Gastrocnemius medialis (tissue), 4 donors: ENCODE measurements at regions not wholly inside any gene's neighbourhood (a gene's known extent, or its start where the extent isn't known, plus 50 kb on each side); places are given as distances from the start of the nearest gene placed in this dataset.

Source experiments
- ATAC-seq, 2 donors: fragments of 150-250 bp; one replicate each; pipeline ENCODE4 v1.9.1; 2016
- DNase-seq, 2 donors: peaks; one replicate each; pipeline ENCODE4 v3.0.0-alpha.2; 2019
- H3K27ac ChIP-seq, 4 donors: fragments of 200-600 bp; sonication (generic); 1 replicate in 1 of 4; 2 replicates in 3 of 4; pipeline ENCODE4 v1.5.1; 2016 to 2018; ENCODE audit warnings: mild to moderate bottlenecking in 2 of 4, moderate library complexity in 1 of 4
- H3K27me3 ChIP-seq, 3 donors: fragments of 200-600 bp; sonication (generic) in 2 of 3; 1 replicate in 1 of 3; 2 replicates in 2 of 3; pipeline versions ENCODE4 v1.5.1 to v1.6.0; 2016 to 2019; ENCODE audit warnings: mild to moderate bottlenecking in 1 of 3, moderate library complexity in 1 of 3
- H3K36me3 ChIP-seq, 2 donors: fragments of 200-600 bp; sonication (generic) in 1 of 2; one replicate each; pipeline ENCODE4 v1.5.1; 2017 to 2018
- H3K4me1 ChIP-seq, 2 donors: fragments of 200-600 bp; sonication (generic) in 1 of 2; one replicate each; pipeline ENCODE4 v1.5.1; 2016 to 2017; ENCODE audit warnings: mild to moderate bottlenecking in 2 of 2
- H3K4me3 ChIP-seq, 4 donors: fragments of 200-600 bp; sonication (generic) in 3 of 4; 1 replicate in 1 of 4; 2 replicates in 3 of 4; pipeline ENCODE4 v1.5.1; 2016 to 2019; ENCODE audit warnings: mild to moderate bottlenecking in 2 of 4
- H3K9me3 ChIP-seq, 3 donors: fragments of 200-600 bp; sonication (generic) in 2 of 3; 1 replicate in 1 of 3; 2 replicates in 2 of 3; pipeline ENCODE4 v1.5.1; 2016 to 2019
- POLR2A ChIP-seq, 2 donors: fragments of 450-650 bp; IDR thresholded peaks; one replicate each; pipeline ENCODE4 v1.6.1; 2017; ENCODE audit warnings: antibody characterized with exemption in 2 of 2, mild to moderate bottlenecking in 2 of 2, moderate library complexity in 2 of 2
- in situ Hi-C, 4 donors: fragments of 200-750 bp; cut with MboI; loops; one replicate each; pipeline versions ENCODE4 v1.15.0 to v1.8.0; 2017; ENCODE audit warnings: low sequenced_read_pairs in 4 of 4
- intact Hi-C: fragments of 100-400 bp; cut with DNase I; formaldehyde crosslinking; loops from one replicate; pipeline ENCODE4 v1.15.1; 2023; ENCODE audit warnings: low total_unique reads
- TF ChIP-seq, protein P1 (sequence below), 5 experiments: fragments of 450-650 bp in 3 of 5; fragments of 200-600 bp in 2 of 5; sonication (generic) in 2 of 5; IDR thresholded peaks in 4 of 5; conservative IDR thresholded peaks in 1 of 5; 1 replicate in 4 of 5; 2 replicates in 1 of 5; pipeline ENCODE4 v1.5.1; 2016 to 2019; ENCODE audit warnings: antibody characterized with exemption in 5 of 5, mild to moderate bottlenecking in 3 of 5, moderate library complexity in 3 of 5

DNA sequence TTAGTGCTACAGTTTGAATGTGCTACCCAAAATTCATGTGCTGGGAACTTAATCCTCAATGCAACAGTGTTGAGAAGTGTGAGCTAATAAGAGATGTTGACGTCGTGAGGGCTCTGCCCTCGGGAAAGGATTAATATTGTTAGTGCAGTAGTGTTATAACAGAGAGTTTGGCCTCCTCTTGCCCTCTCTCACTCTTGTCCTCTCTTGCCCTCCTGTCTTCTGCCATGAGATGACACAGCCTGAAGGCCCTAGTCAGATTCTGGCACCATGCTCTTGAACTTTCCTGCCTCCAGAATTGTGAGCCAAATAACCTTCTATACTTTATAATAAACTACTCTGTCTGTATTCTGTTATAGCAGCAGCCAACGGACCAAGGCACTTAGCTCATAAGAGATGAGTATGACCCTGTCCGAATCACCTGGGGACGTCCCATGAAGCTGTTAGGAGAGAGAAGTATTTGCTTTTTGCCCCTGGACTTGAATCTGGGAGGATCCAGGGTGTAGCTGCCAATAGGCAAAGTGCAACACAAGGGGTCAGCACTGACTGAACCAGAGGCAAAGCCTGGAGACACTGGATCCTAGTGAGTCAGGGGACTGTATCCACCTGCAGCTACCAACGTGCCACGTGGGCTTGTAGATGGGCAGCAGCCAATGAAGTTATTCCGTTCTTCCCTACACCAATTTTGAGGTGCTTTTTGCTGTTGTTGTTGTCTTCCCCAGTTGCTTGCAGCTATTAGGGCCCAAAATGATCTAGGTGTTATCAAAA is 233.7 kb downstream of the THBS2 start:
- TF ChIP-seq POLR2A (IDR thresholded peaks at IDR 0.05): no peak
- TF ChIP-seq, protein P1, sequence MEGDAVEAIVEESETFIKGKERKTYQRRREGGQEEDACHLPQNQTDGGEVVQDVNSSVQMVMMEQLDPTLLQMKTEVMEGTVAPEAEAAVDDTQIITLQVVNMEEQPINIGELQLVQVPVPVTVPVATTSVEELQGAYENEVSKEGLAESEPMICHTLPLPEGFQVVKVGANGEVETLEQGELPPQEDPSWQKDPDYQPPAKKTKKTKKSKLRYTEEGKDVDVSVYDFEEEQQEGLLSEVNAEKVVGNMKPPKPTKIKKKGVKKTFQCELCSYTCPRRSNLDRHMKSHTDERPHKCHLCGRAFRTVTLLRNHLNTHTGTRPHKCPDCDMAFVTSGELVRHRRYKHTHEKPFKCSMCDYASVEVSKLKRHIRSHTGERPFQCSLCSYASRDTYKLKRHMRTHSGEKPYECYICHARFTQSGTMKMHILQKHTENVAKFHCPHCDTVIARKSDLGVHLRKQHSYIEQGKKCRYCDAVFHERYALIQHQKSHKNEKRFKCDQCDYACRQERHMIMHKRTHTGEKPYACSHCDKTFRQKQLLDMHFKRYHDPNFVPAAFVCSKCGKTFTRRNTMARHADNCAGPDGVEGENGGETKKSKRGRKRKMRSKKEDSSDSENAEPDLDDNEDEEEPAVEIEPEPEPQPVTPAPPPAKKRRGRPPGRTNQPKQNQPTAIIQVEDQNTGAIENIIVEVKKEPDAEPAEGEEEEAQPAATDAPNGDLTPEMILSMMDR (IDR thresholded peaks at IDR 0.05 in 4 of 5, conservative IDR thresholded peaks at IDR 0.05 in 1 of 5): no peak
- no peaks in the 10 kb centered on the region for H3K9me3 ChIP-seq
- no peaks in the 10 kb centered on the region for H3K27me3 ChIP-seq
- in situ Hi-C loops: no loop called here
- ATAC-seq: no peak
- no peak overlapping the region for H3K27ac ChIP-seq
- no peaks in the 10 kb centered on the region for H3K4me1 ChIP-seq
- no peak for DNase-seq
- H3K4me3 ChIP-seq: no peak overlapping the region
- no peaks in the 10 kb centered on the region for H3K36me3 ChIP-seq
- intact Hi-C loops: no loop called here

DNA sequence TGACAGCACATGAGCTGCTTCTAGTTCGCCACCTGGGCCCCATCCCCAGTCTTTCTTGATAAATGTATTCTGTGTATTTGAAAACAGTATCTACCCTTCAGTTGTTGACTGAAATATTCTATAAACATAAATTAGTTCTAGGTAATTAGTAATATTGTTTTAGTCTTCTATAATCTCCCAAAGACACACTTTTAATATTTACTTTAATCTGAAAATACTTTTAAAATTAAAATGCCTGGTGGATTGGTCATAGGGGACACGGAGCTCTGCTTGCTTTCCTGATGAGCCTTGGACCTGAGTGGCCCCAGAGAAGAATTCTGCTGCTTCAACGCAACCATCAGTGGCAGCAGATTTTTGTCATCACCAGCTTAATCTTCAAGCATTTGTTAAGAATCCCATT is 234.5 kb downstream of the THBS2 start:
- TF ChIP-seq, protein P1 (IDR thresholded peaks at IDR 0.05 in 4 of 5, conservative IDR thresholded peaks at IDR 0.05 in 1 of 5): no peak
- TF ChIP-seq POLR2A (IDR thresholded peaks at IDR 0.05): no peak
- Histone ChIP-seq H3K4me3 (no peak overlapping the region), H3K4me1 (no peaks in the 10 kb centered on the region), H3K36me3 (no peaks in the 10 kb centered on the region), H3K9me3 (no peaks in the 10 kb centered on the region), H3K27me3 (no peaks in the 10 kb centered on the region), H3K27ac (no peak overlapping the region)
- intact Hi-C loops: no loop called here
- in situ Hi-C loops: no loop called here
- no peak for ATAC-seq
- no peak for DNase-seq

DNA sequence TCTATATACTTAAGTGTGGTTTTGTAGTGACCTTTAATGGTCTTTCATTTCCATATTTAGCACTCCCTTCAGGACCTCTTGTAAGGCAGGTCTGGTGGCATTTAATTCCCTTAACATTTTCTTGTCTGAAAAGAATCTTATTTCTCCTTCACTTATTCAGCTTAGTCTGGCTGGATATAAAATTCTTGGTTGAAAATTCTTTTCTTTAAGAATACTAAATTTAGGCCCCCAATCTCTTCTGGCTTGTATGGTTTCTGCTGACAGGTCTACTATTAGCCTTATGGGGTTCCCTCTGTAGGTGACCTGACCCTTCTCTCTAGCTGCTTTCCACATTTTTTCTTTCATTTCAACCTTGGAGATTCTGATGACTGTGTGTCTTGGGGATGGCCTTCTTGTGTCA is 236.9 kb downstream of the THBS2 start:
- DNase-seq: no peak
- Histone ChIP-seq H3K4me1 (no peaks in the 10 kb centered on the region), H3K27me3 (no peaks in the 10 kb centered on the region), H3K9me3 (no peaks in the 10 kb centered on the region), H3K4me3 (no peak overlapping the region), H3K36me3 (no peaks in the 10 kb centered on the region), H3K27ac (no peak overlapping the region)
- in situ Hi-C loops: no loop called here
- TF ChIP-seq POLR2A (IDR thresholded peaks at IDR 0.05): no peak
- TF ChIP-seq, protein P1 (IDR thresholded peaks at IDR 0.05 in 4 of 5, conservative IDR thresholded peaks at IDR 0.05 in 1 of 5): no peak
- ATAC-seq: no peak
- intact Hi-C loops: no loop called here

DNA sequence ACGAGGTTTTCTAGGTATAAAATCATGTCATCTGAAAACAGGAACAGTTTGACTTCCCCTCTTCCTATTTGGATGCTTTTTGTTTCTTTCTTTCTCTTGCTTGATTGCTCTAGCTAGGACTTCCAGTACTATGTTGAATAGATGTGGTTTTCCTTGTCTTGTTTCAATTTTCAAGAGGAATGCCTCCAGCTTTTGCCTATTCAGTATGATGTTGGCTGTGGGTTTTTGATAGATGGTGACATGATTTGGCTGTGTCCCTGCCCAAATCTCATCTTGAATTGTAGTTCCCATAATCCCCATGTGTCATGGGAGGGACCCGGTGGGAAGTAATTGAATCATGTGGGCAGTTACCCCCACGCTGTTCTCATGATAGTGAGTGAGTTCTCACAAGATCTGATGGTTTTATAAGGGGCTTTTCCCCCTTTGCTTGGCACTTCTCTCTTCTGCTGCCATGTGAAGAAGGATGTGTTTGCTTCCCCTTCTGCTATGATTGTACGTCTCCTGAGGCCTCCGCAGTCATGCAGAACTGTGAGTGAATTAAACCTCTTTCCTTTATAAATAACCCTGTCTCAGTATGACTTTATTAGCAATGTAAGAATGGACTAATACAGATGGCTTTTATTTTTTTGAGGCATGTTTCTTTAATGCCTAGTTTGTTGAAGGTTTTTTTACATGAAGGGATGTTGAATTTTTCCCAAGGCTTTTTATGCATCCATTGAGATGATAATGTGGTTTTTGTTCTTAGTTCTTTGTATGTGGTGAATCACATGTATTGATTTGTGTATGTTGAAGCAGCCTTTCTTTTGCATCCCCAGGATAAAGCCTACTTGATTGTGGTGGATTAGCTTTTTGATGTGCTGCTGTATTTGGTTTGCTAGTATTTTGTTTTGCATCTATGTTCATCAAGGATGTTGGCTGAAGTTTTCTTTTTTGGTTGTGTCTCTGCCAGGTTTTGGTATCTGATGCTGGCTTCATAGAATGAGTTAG is 239.1 kb downstream of the THBS2 start:
- DNase-seq (no peak), ATAC-seq (no peak)
- Histone ChIP-seq H3K4me3 (no peak overlapping the region), H3K27me3 (no peaks in the 10 kb centered on the region), H3K27ac (no peak overlapping the region), H3K36me3 (no peaks in the 10 kb centered on the region), H3K9me3 (no peaks in the 10 kb centered on the region), H3K4me1 (no peaks in the 10 kb centered on the region)
- in situ Hi-C loops: no loop called here
- TF ChIP-seq, protein P1 (IDR thresholded peaks at IDR 0.05 in 4 of 5, conservative IDR thresholded peaks at IDR 0.05 in 1 of 5): no peak
- no peak for TF ChIP-seq POLR2A (IDR thresholded peaks at IDR 0.05)
- intact Hi-C loops: no loop called here
